HepG2 (cell line): ENCODE measurements at regions not wholly inside any gene's neighbourhood (a gene's known extent, or its start where the extent isn't known, plus 50 kb on each side); places are given as distances from the start of the nearest gene placed in this dataset.

Experiments
- AHR ChIP-seq: IDR thresholded peaks from 2 replicates; pipeline ENCODE4 v1.6.1; 2018; ENCODE audit warnings: missing genetic modification reagents, missing compliant biosample characterization
- GLI4 ChIP-seq: sonication (generic); formaldehyde crosslinking; IDR thresholded peaks from 2 replicates; pipeline ENCODE4 v1.5.1; 2020; ENCODE audit warnings: missing genetic modification reagents, mild to moderate bottlenecking, moderate library complexity, borderline replicate concordance
- KDM1A ChIP-seq: IDR thresholded peaks from 2 replicates; pipeline ENCODE4 v1.6.1; 2016; ENCODE audit warnings: missing compliant biosample characterization
- KLF9 ChIP-seq: IDR thresholded peaks from 2 replicates; pipeline ENCODE4 v1.6.1; 2016; ENCODE audit warnings: low read depth
- MED8 ChIP-seq: sonication (generic); formaldehyde crosslinking; IDR thresholded peaks from 2 replicates; pipeline ENCODE4 v1.8.1; 2023; ENCODE audit warnings: mild to moderate bottlenecking, missing genetic modification reagents; ENCODE audit not compliant: insufficient replicate concordance
- TERF1 ChIP-seq: sonication (generic); formaldehyde crosslinking; IDR thresholded peaks from 2 replicates; pipeline ENCODE4 v1.8.0; 2022; ENCODE audit warnings: mild to moderate bottlenecking, missing genetic modification reagents, moderate library complexity
- TMF1 ChIP-seq: sonication (generic); formaldehyde crosslinking; IDR thresholded peaks from 2 replicates; pipeline ENCODE4 v1.8.1; 2022; ENCODE audit warnings: low read depth, missing genetic modification reagents
- ZBED4 ChIP-seq: sonication (generic); formaldehyde crosslinking; IDR thresholded peaks from 2 replicates; pipeline ENCODE4 v1.4.0; 2020; ENCODE audit warnings: missing genetic modification reagents, borderline replicate concordance
- ZFP1 ChIP-seq: IDR thresholded peaks from 2 replicates; pipeline ENCODE4 v1.6.1; 2016
- ZFP36L1 ChIP-seq: sonication (generic); formaldehyde crosslinking; IDR thresholded peaks from 2 replicates; pipeline ENCODE4 v1.8.0; 2022; ENCODE audit warnings: mild to moderate bottlenecking, missing genetic modification reagents, moderate library complexity
- TF ChIP-seq, protein P1 (sequence below): sonication (generic); formaldehyde crosslinking; IDR thresholded peaks from 2 replicates; pipeline ENCODE4 v1.4.0; 2020; ENCODE audit warnings: missing genetic modification reagents

GRCh38 chr18:38843291-38843690 is 1277.7 kb upstream of the CELF4 start (continued):
- TF ChIP-seq, protein P1, sequence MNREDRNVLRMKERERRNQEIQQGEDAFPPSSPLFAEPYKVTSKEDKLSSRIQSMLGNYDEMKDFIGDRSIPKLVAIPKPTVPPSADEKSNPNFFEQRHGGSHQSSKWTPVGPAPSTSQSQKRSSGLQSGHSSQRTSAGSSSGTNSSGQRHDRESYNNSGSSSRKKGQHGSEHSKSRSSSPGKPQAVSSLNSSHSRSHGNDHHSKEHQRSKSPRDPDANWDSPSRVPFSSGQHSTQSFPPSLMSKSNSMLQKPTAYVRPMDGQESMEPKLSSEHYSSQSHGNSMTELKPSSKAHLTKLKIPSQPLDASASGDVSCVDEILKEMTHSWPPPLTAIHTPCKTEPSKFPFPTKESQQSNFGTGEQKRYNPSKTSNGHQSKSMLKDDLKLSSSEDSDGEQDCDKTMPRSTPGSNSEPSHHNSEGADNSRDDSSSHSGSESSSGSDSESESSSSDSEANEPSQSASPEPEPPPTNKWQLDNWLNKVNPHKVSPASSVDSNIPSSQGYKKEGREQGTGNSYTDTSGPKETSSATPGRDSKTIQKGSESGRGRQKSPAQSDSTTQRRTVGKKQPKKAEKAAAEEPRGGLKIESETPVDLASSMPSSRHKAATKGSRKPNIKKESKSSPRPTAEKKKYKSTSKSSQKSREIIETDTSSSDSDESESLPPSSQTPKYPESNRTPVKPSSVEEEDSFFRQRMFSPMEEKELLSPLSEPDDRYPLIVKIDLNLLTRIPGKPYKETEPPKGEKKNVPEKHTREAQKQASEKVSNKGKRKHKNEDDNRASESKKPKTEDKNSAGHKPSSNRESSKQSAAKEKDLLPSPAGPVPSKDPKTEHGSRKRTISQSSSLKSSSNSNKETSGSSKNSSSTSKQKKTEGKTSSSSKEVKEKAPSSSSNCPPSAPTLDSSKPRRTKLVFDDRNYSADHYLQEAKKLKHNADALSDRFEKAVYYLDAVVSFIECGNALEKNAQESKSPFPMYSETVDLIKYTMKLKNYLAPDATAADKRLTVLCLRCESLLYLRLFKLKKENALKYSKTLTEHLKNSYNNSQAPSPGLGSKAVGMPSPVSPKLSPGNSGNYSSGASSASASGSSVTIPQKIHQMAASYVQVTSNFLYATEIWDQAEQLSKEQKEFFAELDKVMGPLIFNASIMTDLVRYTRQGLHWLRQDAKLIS (CRISPR knock-in tag) = no peak
- TF ChIP-seq ZFP36L1 (CRISPR knock-in tag) = no peak
- TF ChIP-seq GLI4 = no peak
- no peak for TF ChIP-seq ZBED4 (CRISPR knock-in tag)
- no peak for TF ChIP-seq AHR (CRISPR knock-in tag)
- TF ChIP-seq ZFP1 = no peak
- no peak for TF ChIP-seq KLF9 (CRISPR knock-in tag)
- no peak for TF ChIP-seq TMF1 (CRISPR knock-in tag)
- no peak for TF ChIP-seq KDM1A
- TF ChIP-seq MED8 (CRISPR knock-in tag) = no peak
- no peak for TF ChIP-seq TERF1 (CRISPR knock-in tag)
